NCI-H82 treated with DMSO at 0.1 percent for 48 hours (cell line): ENCODE measurements at regions not wholly inside any gene's neighbourhood (a gene's known extent, or its start where the extent isn't known, plus 50 kb on each side); places are given as distances from the start of the nearest gene placed in this dataset.

Experiments
- DNase-seq: peaks from one replicate; lab custom pipeline; 2025; ENCODE audit not compliant: unreplicated experiment; lab: John Stamatoyannopoulos, UW

DNA sequence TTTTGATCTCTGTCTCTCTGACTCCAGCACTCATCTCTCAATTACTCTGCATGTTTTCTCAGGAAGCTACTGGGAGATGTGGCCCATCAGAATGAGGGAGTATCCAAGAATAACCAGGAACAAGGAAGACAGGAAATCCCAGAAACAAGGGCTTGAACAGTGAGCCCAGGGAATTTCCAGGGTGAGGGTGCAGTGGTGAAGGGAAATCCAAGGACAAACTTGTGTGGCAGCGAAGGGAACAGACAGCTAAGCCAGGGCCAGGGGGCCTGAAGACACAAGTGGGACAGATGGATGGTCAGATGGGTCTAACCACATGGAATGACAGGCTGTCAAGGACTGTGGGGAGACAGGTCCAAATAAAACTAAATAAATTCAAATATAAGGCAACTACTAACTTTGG, 121.8 kb upstream of the ERRFI1 start:
- DNase-seq: no peak

DNA sequence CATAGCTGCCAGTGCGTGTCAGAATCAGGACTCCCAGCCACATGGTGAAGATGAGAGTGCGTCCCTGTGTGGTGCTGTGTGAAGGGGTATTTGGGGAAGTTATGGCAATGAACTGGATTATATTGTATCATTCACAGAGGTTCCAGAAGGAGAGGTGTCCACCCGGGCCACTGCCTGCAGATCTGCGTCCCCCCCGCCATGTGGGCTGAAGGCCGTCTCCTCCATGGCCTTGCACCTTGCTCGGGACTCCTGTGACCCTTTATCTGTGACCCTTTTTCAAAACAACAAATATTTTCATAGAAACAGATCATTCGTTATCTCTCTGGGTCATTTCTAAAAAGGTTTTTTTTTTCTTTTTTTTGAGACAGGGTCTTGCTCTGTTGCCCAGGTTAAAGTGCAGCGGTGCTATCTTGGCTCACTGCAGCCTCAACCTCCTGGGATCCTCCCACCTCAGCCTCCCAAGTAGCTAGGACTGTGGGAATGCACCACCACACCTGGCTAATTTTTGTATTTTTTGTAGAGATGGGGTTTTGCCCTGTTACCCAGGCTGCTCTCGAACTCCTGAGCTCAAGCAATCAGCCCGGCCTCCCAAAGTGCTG, 120.2 kb upstream of the ERRFI1 start:
- DNase-seq: no peak

DNA sequence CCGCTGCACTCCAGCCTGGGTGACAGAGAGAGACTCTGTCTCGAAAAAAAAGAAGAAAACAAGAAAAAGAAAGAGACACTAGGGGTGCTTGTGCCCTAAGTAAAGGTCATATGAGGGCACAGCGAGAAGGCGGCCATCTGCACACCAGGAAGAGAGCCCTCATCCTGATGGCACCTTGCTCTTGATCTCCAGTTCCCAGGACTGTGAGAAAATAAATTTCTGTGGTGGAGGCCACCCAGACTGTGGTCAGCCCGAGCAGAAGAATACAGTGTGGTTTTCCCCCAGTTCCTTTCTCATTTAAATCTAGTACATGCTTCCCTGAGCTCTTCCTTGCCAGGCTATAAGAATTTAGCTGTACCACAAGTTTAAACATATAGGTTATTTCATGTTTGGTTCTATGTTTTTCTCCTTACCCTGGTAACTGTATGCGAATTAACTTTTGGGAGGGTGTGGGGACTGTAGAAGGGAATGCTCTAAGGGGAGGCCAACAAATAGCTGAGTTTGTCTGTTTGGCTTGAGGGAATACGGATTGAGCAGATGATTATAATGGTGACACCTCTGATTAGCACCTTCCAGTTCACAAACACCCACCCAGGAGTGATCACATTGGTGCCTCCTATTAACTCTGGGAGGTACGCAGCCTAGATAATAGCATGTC, 119.6 kb upstream of the ERRFI1 start:
- no peak for DNase-seq

- DNase-seq: no peak
Measured at GRCh38 chr1:8144323-8144722, 118.2 kb upstream of the ERRFI1 start.

DNA sequence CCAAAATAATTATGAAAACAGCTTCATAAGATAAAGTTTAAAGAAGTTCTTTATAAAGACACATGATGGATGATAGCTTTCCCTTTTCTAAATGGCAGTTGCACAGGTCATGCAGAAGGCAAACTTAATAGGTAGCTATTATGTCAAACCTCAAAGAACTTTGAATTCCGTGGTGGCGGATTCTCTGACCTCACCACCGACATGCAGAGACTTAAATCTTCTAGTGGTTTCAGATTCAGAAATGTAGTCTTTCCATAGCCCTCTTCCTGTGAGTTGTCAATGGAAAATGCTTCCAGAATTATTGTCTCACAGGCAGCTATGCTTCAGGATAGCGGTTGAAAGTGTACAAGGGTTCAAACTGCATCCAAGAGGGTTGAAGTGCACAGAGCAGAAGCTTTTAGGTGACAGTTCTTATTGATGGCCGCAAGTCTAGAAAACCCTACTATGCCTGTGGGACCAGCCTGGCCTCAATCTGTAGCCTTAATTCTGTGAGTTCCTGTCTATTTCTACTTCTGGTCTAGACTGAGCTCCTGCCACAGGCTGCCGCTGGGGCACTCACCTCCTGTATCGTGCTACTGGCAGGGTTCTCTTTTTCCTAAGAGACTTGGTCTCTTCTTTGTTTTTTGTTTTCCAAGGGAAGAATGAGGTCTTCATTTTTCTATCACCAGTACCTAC, 117.0 kb upstream of the ERRFI1 start:
- no peak for DNase-seq

DNA sequence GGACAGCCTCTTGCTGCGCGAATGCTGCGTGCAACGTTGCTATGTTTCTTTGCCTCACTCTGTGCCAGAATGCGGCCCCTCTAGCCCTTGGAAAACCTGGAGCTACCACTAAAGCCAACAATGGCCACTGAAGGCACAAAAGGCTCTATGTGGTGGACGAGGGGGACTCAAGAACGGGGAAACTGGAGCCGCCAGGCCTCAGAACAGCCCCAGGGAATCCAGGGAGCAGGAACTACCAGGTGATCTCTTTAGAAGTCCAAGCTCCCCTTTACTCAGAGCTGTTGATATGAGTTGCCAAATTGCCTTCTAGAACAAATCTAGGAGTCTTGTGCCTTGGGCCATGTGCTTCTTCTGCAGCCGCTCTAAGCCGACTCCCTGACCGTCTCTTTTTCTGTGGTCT, 113.8 kb upstream of the ERRFI1 start:
- no peak for DNase-seq

GRCh38 chr1:8139383-8139782, 113.3 kb upstream of the ERRFI1 start:
- DNase-seq: no peak

GRCh38 chr1:8138673-8139072, 112.6 kb upstream of the ERRFI1 start:
- DNase-seq: no peak

DNA sequence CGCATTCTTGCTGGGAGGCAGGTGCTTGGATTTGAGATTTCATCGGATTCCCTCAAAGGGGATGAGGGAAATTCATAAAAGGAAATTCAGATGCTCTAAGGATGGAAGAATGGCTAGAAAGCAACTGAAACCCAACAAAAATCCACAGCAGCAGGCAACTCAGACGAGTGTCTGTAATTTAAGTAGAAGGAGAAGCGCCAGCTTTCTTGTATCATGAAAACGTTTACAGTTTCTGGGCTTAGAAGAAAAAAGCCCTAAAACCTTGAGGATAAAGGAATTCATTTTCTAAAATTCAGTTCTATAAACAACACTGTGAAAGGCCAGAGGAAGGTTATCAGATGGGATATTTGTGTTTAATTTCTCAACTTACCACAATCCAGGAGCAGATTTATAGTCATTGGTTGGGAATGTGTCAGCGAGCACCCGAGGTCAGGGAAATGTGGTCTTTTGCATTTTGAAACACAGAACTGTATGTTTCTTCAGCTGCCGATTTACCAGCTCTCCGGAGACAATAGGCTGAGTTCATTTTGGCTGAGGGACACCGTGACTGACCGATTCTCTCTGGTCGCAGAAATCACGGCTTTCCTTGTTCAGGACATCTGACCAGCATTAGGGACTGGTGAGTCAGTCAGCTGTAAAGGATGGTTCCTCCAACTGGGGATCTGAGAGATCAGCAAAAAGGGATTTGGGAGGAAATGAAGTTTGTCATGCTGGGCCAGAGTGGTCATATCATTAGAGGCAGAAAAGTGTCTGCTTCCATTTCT, 111.6 kb upstream of the ERRFI1 start:
- no peak for DNase-seq

DNA sequence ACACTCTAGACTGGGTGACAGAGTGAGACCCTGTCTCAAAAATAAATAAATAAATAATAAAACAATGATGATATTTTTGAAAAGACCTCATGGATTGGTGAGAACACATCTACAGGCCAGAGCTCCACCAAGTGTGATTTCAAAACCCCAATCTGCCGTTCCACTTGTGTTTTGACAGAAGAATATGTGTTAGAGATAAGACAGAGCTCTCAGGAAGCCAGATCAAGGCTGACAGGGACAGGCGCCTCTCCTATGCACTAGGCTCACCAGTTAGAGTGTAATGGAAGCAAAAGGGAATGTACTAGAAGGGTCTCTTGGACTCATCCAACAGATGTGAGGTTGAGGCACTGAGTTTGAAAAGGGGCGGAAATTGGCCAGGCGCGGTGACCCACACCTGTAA, 110.7 kb upstream of the ERRFI1 start:
- DNase-seq: no peak

- no peak for DNase-seq
Measured at GRCh38 chr1:8135250-8135649, 109.1 kb upstream of the ERRFI1 start.

GRCh38 chr1:8134546-8135235, 108.6 kb upstream of the ERRFI1 start:
- no peak for DNase-seq

DNA sequence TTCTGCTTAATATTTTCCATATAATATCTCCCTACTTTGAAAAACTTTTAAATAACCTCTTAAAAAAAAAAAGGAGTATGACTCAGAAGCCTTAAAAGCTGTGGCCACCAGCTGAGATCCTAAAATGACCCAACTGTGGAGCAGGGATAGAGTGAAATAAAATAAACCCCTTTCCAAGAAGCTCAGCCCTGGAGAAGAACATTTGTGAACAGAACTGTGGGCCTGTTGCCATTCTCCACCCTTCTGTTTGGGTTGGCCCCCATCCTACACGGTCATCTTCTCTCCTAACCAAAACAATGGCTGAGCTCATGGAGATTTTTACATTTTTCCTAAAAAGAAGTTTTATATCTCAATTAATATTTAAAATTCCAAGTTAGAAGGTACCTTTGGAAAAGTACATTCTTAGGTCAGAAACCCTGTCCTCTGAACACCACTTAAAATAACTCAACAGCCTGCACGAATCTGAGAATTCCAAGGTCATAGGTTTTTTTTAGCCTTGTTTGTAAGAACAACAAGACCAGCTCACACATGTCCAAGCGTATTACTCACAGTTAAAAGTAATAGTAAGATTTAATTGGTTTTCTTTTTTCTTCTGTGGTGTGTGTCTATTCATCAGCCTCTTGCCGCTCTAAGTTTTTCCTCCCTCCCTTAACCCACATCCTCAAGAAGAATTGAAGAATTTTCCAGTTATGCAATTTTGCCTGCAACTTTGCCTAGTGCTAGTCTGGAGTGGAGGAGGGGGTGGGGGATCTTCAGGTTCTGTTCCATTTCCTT, 107.7 kb upstream of the ERRFI1 start:
- DNase-seq: no peak

DNA sequence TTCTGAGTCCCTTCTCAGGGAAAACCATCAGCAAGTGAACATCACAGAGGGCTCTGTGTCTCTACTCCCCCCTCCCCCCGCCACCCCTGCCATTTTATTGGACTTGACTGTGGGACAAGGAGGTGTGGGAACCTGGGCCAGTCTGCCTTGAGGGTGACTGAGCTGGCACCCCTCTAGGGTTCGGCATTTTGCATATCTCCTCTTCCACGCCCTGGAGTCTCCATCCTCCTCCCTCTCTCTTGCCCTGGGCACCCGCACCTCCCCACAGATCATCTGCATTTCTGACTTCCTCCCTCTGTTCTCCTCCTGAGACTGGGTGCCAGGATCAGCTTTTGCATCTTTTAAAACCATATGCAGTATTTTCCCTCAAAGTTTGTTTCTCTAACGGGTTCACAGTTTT, 107.1 kb upstream of the ERRFI1 start:
- no peak for DNase-seq

DNA sequence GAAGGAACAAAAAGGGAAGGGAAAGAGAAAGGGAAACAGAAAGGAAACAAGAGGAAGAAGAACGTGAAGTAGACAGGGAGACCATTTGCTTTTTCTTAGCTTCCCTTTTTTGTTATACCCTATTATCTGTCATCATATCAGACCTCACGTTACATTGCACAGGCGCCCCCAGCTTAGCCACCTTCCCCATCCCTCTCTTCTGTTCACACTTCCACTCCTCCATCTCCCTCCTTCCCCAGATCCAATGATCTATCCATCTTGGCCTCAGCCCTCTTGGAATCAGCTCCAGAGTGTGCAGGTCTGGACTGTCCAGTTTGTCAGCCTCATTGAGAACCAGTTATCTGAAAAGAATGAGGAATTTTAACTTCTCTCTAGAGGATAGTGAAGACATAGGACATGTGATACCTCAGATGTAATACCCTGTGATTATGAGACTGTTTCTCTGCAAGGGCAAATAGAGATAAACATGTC, 101.1 kb upstream of the ERRFI1 start:
- no peak for DNase-seq

GRCh38 chr1:8122477-8123407, 96.6 kb upstream of the ERRFI1 start:
- DNase-seq: no peak

- no peak for DNase-seq
Measured at GRCh38 chr1:8122160-8122476, 96.0 kb upstream of the ERRFI1 start.

DNA sequence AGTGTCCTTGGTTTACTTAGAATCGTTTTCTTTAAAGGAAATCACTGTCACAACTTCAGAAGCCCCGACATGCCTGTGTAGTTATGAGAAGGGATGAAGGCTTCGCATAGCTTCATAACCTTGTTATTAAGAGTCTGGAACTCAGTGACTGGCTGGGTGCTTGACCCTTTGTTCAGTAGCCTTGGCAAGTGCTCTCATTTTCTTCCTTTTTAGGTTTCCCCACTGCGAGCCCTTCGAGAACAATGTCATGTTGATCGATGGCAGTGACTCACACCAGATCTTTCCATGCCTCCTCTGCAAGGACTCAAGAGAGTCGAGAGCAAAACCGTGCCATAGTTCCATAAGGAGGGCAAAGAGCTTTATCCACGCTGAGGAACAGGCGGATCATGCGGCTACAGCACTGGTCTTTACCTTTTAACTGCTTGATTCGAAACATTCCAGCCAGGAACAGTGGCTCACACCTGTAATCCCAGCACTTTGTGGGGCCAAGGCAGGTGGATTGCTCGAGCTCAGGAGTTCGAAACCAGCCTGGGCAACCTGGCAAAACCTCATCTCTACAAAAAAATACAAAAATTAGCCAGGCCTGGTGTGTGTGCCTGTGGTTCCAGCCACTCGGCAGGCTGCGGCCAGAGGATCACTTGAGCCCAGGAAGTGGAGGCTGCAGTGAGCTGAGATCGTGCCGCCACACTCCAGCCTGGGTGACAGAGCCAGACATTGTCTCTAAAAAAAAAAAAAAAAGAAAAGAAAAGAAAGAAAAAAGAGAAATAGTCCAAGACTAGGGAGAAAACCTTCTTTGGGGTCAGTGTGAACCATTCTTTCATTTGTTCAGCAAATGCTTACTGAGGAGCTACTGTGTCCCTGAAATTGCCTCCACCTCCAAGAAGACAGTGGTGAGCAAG, 95.4 kb upstream of the ERRFI1 start:
- no peak for DNase-seq
